ENCODE measurements at regions not wholly inside any gene's neighbourhood (a gene's known extent, or its start where the extent isn't known, plus 50 kb on each side); places are given as distances from the start of the nearest gene placed in this dataset.

DNA sequence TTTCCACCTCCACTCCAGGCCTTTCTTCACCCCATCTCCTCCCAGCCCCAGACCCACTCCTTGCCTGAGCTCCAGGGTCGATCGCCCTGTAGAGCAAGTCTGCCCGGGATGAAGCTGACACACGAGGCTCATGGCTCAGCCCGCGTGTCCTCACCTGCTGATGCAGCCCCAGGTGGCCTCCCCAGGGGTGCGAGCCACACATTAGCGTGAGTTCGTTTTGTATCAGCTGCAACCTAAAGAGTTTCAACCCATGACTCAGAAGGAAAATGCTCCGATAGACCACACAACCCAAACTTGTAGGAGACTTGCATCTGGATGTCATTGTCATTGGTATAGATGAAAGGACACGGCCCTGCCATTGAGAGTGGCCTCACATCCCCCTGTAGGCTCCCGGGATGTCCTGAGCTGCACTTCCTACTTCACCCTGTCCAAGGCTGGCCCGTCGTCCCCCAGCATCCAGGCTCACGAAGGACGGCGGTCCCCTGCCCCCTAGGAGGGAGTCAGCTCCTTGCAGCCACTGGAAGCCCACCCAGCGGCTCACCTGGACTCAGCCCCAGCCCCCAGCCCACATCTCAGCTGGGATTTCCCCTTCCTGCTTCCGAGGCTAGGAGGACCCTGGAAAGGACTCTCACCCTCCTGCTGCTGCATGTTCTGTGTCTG, 97.7 kb downstream of the HTR5A start:
- no peaks in the 10 kb centered on the region for H3K36me3 Mint-ChIP-seq (ENCODE audit: low read depth)
- no peak overlapping the region for H3K27ac Mint-ChIP-seq
- no peaks in the 10 kb centered on the region for H3K9me3 Mint-ChIP-seq
- intact Hi-C loops (cut with micrococcal nuclease): no loop called here
- no peak overlapping the region for H3K4me3 Mint-ChIP-seq
- peak; percentile 48 for DNase-seq
- peaks cover 14% of the 10 kb centered on the region for H3K27me3 Mint-ChIP-seq
- no peaks in the 10 kb centered on the region for H3K4me1 Mint-ChIP-seq

DNA sequence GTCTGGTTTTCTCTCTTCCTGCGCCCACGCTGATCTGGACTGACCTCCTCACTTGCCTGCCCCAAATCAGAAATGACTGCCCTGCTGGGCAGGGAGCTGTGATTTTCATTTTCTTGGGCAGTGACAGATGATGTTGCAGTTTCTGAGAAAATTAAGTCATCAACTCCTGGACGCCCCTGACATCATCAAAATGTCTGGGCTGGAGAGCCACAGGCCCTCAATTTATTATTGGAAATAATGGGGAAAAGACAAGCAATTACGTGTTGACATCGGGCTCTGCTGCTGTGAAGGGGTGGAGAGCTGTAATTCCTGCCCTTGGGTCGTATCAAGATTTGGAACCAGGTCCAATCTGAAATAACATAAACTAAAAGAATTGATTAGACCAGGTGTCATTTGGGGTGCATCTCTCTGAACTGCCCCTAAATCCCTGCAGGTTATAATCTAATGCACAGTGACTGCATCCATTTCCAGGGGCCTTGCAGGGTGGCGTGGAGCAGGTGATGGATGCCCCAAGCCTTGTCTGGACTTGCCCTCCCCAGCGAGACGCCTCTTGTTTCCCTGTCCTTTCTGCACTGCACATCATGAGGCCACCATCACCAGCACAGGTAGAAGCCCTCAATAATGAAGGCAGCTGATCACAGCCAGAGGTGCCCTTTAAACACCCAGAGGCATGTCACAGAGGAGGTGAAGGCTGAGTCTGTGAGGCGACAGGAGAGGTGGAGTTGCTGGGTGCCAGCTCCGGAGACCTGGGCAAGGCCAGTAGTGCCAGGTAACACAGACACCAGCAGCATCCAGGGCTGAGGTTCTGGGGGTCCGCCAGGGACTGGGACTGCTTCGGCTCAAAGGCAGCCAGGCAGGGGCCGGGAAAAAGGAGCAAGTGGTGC, 98.7 kb downstream of the HTR5A start:
- intact Hi-C loops (cut with micrococcal nuclease): no loop called here
- Mint-ChIP-seq H3K36me3 (ENCODE audit: low read depth) (no peaks in the 10 kb centered on the region), H3K4me3 (no peak overlapping the region), H3K27ac (no peak overlapping the region), H3K9me3 (no peaks in the 10 kb centered on the region), H3K4me1 (no peaks in the 10 kb centered on the region), H3K27me3 (peaks cover 7% of the 10 kb centered on the region)
- DNase-seq: peak; percentile 52

DNA sequence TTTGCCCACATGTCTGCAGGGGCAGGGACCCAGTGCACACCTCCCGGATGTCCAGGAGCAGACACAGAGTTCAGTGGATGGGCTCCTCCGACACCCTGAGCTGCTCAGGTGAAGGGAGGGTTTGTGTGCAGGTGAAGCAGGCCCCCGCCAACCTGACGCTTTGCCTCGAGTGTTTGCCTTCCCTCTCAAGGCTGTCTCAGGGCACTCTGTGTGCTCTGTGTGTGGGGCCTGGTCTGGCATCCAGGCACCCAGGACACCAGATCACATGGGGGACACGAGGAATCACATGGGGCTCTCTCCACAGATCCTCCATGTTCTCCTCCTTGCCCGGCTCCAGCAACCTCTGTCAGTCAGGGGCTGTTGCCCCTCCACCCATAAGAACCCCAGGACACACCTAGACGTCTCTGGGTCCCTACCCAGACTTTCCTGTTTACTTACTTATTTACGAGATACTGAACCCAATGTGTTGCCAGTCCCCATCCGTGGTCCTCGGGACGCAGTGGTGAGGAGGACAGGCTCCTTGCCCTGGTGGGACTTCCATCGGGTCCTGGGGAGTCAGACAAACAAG, 99.5 kb downstream of the HTR5A start:
- no peak overlapping the region for H3K4me3 Mint-ChIP-seq
- H3K36me3 Mint-ChIP-seq (ENCODE audit: low read depth): no peaks in the 10 kb centered on the region
- H3K27ac Mint-ChIP-seq: no peak overlapping the region
- DNase-seq: peak; percentile 42
- H3K27me3 Mint-ChIP-seq: peaks cover 5% of the 10 kb centered on the region
- no peaks in the 10 kb centered on the region for H3K9me3 Mint-ChIP-seq
- intact Hi-C loops (cut with micrococcal nuclease): no loop called here
- H3K4me1 Mint-ChIP-seq: no peaks in the 10 kb centered on the region

DNA sequence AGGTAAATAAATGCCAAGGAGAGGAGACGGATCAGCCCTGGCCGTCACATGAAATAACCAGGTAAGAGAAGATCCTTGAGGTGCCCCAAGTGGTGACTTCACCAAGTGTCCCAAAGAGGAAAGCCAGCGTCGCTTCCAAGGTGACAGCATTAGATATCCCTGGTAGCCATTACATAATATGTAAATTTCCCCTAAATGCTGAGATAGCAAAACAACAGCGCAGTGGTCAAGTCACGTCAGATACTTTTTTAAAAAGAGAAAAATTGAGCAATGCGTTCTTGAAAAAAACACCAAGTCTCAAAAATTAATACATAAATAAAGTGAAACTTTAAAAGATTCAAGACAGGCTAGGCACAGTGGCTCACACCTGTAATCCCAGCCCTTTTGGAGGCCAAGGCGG, 100.2 kb downstream of the HTR5A start:
- Mint-ChIP-seq H3K4me1 (no peaks in the 10 kb centered on the region), H3K27ac (no peak overlapping the region), H3K4me3 (no peak overlapping the region), H3K27me3 (peaks cover 7% of the 10 kb centered on the region), H3K9me3 (no peaks in the 10 kb centered on the region), H3K36me3 (ENCODE audit: low read depth) (no peaks in the 10 kb centered on the region)
- intact Hi-C loops (cut with micrococcal nuclease): no loop called here
- DNase-seq: peak; percentile 32

DNA sequence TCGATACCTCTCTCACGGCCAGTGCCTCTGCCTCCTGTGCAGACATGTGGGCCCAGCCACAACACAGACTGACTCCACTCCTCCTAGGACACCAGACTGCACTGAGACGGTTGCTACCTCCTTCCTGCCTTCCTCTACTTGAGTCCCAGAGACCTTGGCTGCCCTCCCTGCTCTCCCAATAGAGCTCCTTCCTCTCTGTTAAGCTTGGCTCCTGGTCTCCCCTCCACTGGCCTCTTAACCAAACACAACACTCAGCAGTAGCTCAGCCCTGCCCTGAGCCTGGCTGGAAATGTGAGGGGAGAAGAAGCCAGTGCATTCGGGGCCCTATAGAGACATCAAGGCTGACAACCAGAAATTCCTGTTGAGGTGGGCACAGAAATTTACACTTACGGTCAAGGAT, 102.0 kb downstream of the HTR5A start:
- Mint-ChIP-seq H3K27me3 (peaks cover 10% of the 10 kb centered on the region), H3K4me1 (no peaks in the 10 kb centered on the region), H3K4me3 (no peak overlapping the region), H3K36me3 (ENCODE audit: low read depth) (no peaks in the 10 kb centered on the region), H3K9me3 (no peaks in the 10 kb centered on the region), H3K27ac (no peak overlapping the region)
- intact Hi-C loops (cut with micrococcal nuclease): no loop called here
- peak; percentile 42 for DNase-seq

DNA sequence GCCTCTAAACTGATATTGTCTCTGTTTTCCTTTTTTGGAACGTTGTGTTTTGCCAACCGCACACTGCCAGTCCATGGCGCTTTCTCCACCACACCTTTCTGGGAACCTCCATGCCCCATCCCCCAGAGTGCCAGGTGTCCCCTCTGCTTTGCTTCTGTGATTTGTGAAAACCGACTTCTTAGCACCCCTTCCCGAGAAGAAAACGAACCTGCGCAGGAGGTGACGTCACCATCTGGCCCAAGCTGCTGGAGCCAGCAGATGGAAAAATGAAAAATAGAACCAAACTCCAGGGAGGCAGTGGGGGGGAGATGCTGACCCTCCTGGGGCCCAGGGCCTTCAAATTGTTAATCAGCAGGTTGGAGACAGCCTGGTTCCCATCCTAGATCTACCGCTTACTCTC, 103.8 kb downstream of the HTR5A start:
- Mint-ChIP-seq H3K4me3 (no peak overlapping the region), H3K36me3 (ENCODE audit: low read depth) (no peaks in the 10 kb centered on the region), H3K27ac (no peak overlapping the region), H3K27me3 (peaks cover 10% of the 10 kb centered on the region), H3K9me3 (no peaks in the 10 kb centered on the region), H3K4me1 (no peaks in the 10 kb centered on the region)
- DNase-seq: peak; percentile 37
- intact Hi-C loops (cut with micrococcal nuclease): no loop called here

DNA sequence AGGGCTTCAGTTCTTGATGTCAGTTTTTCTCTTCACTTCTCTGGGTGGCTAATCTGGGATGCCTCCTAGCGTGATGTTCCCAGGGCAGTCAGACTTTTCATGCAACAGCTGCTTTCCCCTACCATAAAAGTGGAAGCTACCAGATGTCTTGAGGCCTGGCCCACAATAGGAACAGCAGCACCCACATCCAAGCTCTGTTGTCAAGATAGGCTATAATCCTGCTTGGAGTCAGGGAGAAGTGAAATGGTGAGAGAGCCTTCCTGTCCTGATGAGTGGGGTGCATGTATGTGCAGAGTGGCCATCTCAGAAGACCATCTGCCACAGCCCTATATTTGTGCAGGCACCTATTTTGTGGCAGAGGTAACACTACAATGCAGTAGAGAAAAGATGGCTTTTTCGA, 108.0 kb downstream of the HTR5A start:
- no peak for DNase-seq
- Mint-ChIP-seq H3K27me3 (peaks cover 7% of the 10 kb centered on the region), H3K4me1 (no peaks in the 10 kb centered on the region), H3K36me3 (ENCODE audit: low read depth) (no peaks in the 10 kb centered on the region), H3K27ac (no peak overlapping the region), H3K9me3 (no peaks in the 10 kb centered on the region), H3K4me3 (no peak overlapping the region)
- intact Hi-C loops (cut with micrococcal nuclease): no loop called here

DNA sequence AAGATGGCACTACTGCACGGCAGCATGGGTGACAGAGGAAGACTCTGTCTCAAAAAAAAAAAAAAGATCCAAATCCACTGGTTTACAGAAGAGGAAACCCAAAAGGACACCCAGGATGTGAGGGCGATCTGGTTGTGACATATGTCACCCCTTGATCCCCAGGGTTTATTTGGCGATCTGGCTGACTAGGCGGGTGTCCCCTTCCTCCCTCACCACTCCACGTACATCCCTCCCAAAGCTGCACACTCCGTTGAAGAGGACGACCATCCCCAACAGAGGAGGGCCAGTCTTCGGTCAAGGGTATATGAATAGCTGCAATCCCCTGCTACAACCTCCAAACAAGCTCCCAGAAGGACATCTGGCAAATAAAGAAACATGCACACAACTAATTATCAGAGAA, 111.6 kb downstream of the HTR5A start:
- peaks cover 5% of the 10 kb centered on the region for H3K27me3 Mint-ChIP-seq

DNA sequence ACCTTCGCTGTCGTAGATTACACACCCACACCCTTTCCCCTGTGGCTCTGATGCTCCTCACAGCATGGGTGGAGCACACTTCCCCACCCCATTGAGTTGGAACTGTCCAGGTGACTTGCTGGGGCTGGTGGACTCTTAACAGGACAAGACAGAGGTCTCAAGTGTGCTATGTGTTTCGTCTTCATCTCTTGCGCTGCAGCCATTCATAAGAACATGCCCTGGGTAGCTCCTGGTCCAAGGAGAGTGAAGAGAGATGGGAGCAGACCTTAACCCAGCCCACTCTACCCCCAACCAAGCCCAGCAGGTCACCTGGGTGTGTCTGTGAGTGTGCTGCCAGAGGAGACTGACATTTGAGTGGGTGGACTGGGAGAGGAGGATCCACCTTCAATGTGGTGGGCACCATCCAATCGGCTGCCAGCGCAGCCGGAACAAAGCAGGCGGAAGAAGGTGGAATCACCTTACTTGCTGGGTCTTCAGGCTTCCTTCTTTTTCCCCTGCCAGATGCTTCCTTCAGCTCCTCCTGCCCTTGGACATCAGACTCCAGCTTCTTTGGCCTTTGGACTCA, 112.4 kb downstream of the HTR5A start:
- Mint-ChIP-seq H3K27me3 (peaks cover 5% of the 10 kb centered on the region), H3K36me3 (ENCODE audit: low read depth) (no peaks in the 10 kb centered on the region), H3K4me3 (no peak overlapping the region), H3K9me3 (peaks cover 20% of the 10 kb centered on the region), H3K27ac (no peak overlapping the region), H3K4me1 (no peaks in the 10 kb centered on the region)
- peak; percentile 34 for DNase-seq
- intact Hi-C loops (cut with micrococcal nuclease): no loop called here

More for the DNA sequence above, 111.6 kb downstream of the HTR5A start:
- Mint-ChIP-seq H3K27ac (no peak overlapping the region), H3K9me3 (peaks cover 17% of the 10 kb centered on the region), H3K36me3 (ENCODE audit: low read depth) (no peaks in the 10 kb centered on the region), H3K4me3 (no peak overlapping the region), H3K4me1 (no peaks in the 10 kb centered on the region)
- DNase-seq: peak; percentile 36
- intact Hi-C loops (cut with micrococcal nuclease): no loop called here

DNA sequence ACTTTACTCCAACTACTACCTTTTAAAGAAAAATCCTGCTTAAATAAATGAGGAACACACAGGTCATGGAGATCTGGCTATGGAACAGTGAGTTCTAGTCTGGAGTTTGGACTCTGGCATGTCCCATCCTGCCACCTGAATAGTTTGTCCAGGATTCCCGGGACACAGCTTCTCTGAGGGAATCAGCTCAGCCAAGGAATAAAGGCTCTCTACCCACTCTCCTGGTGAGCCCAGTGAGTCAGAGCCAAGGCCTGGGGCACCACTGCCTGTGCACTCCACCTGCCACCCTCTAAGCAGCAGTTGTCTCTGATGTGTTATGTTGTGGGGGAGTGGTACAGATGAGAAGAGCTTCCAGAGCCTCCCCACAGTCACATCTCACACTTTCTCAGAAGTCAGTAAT, 113.5 kb downstream of the HTR5A start:
- no peak overlapping the region for H3K4me3 Mint-ChIP-seq
- H3K4me1 Mint-ChIP-seq: peaks cover 5% of the 10 kb centered on the region
- peaks cover 5% of the 10 kb centered on the region for H3K27me3 Mint-ChIP-seq
- H3K27ac Mint-ChIP-seq: no peak overlapping the region
- intact Hi-C loops (cut with micrococcal nuclease): no loop called here
- peak; percentile 40 for DNase-seq
- H3K9me3 Mint-ChIP-seq: peaks cover 20% of the 10 kb centered on the region
- no peaks in the 10 kb centered on the region for H3K36me3 Mint-ChIP-seq (ENCODE audit: low read depth)

DNA sequence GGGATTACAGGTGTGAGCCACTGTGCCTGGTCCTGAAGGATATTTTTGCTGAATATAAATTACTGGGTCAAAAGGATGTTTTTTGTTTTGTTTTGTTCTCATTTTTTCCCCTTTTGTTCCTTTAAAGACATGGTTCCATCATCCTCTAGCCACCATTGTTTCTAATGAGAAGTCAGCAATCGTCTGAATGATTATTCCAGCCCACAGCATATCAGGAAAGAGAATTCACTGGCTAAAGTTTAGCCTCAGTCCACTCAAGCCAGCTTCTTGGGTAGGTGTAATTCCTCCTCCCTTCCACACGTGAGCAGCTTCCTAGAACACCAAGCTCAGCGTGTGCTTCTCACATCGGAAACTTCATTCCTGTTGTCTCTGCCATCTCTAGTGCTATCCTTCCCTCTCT, 112.8 kb upstream of the INSIG1 start:
- peak; percentile 26 for DNase-seq
- Mint-ChIP-seq H3K27ac (no peak overlapping the region), H3K9me3 (peaks cover 20% of the 10 kb centered on the region), H3K4me1 (peaks cover 7% of the 10 kb centered on the region), H3K27me3 (peaks cover 6% of the 10 kb centered on the region), H3K4me3 (no peak overlapping the region), H3K36me3 (ENCODE audit: low read depth) (no peaks in the 10 kb centered on the region)
- intact Hi-C loops (cut with micrococcal nuclease): no loop called here

DNA sequence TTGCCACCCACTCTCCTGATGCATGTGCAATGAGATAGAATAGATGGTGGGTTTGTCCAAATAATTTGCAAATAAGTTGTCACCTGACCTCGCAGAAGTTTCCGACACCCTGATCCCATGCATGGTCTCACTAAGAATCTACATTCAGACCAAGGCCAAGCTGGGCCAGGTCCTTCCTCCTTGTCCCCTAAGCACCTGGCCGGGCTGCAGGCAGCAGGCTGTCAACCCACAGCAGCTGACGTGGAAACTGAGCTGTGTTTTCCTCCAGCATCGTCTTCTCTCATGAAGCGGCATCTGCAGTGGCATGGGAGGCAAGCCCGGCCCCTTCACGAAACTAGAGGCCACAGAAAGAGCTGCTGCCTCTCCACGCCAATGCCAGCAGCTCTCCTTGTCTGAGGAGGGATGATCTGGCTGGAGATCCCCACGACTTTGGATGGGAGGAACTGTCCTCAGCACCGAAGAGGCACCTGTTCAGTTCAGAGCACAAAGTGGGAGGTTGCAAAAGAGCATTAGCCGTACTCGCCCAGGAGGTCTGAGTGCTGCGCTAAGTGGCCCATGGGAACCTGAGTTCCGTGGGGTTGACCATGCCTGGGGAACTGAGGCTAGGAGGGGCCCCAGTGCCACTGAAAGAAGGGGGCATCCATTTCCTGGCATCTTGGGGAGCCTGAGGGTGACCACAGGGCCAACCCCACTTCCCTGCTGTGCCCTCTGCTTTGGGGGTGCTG, 110.5 kb upstream of the INSIG1 start:
- peaks cover 14% of the 10 kb centered on the region for H3K4me1 Mint-ChIP-seq
- no peak overlapping the region for H3K27ac Mint-ChIP-seq
- intact Hi-C loops (cut with micrococcal nuclease): no loop called here
- H3K9me3 Mint-ChIP-seq: peaks cover 20% of the 10 kb centered on the region
- peak; percentile 28 for DNase-seq
- peaks cover 7% of the 10 kb centered on the region for H3K27me3 Mint-ChIP-seq
- no peak overlapping the region for H3K4me3 Mint-ChIP-seq
- H3K36me3 Mint-ChIP-seq (ENCODE audit: low read depth): no peaks in the 10 kb centered on the region

DNA sequence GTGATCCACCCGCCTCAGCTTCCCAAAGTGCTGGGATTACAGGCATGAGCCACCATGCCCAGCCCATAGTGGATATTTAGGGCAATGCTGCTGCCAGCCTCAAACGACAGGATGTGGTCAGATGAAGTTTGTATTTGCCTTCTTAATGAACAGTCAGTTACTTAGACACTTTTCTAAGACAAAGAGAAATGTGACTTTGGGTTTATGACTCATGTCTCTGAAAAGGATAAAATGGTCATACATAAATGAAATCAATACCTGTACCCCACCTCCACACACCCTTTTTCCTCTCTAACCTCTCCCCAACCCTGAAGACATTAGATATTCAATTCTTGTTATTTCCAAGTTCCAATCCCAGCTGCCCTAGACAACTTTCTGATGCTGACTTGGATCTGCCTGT, 109.3 kb upstream of the INSIG1 start:
- H3K9me3 Mint-ChIP-seq: peaks cover 18% of the 10 kb centered on the region
- H3K27ac Mint-ChIP-seq: no peak overlapping the region
- intact Hi-C loops (cut with micrococcal nuclease): no loop called here
- H3K4me3 Mint-ChIP-seq: no peak overlapping the region
- peaks cover 16% of the 10 kb centered on the region for H3K4me1 Mint-ChIP-seq
- no peak for DNase-seq
- peaks cover 8% of the 10 kb centered on the region for H3K27me3 Mint-ChIP-seq
- H3K36me3 Mint-ChIP-seq (ENCODE audit: low read depth): no peaks in the 10 kb centered on the region
